ENCODE measurements at regions not wholly inside any gene's neighbourhood (a gene's known extent, or its start where the extent isn't known, plus 50 kb on each side); places are given as distances from the start of the nearest gene placed in this dataset.

- Histone ChIP-seq H4K20me1 (ENCODE audit: insufficient read depth, low read length) (no peaks in the 10 kb centered on the region), H3K4me1 (ENCODE audit: insufficient read depth, low read length) (no peaks in the 10 kb centered on the region), H3K79me2 (ENCODE audit: insufficient read depth, low read length) (no peaks in the 10 kb centered on the region), H3K27me3 (ENCODE audit: insufficient read depth, low read length, poor library complexity) (peaks cover 6% of the 10 kb centered on the region), H3K36me3 (ENCODE audit: insufficient read depth, low read length) (no peaks in the 10 kb centered on the region), H3K9me3 (ENCODE audit: insufficient read depth, low read length, severe bottlenecking) (no peaks in the 10 kb centered on the region), H3K4me3 (ENCODE audit: low read depth in 1 of 2, low read length in 2 of 2) (no peak overlapping the region), H3K27ac (ENCODE audit: low read length) (no peak overlapping the region), H3K4me2 (ENCODE audit: insufficient read depth, low read length) (no peak overlapping the region), H3K9ac (ENCODE audit: low read depth, low read length) (no peak overlapping the region), H2AFZ (ENCODE audit: low read depth, low read length) (no peak overlapping the region)
- no peak for DNase-seq
- no peak for ATAC-seq (ENCODE audit: insufficient read depth, low read depth)
- TF ChIP-seq CTCF (IDR thresholded peaks at IDR 0.05; ENCODE audit: borderline replicate concordance, extremely low read depth, low read length, poor library complexity, severe bottlenecking) (no peak), EZH2 (IDR thresholded peaks at IDR 0.05; ENCODE audit: borderline replicate concordance, low read depth, low read length, severe bottlenecking) (no peak)
Observed at GRCh38 chr2:6337472-6337820, 528.3 kb downstream of the CMPK2 start.

- no peak for TF ChIP-seq CTCF (IDR thresholded peaks at IDR 0.05; ENCODE audit: borderline replicate concordance, extremely low read depth, low read length, poor library complexity, severe bottlenecking)
- TF ChIP-seq EZH2 (IDR thresholded peaks at IDR 0.05; ENCODE audit: borderline replicate concordance, low read depth, low read length, severe bottlenecking), result no peak
- no peaks in the 10 kb centered on the region for H3K36me3 ChIP-seq (ENCODE audit: insufficient read depth, low read length)
- no peak overlapping the region for H2AFZ ChIP-seq (ENCODE audit: low read depth, low read length)
- no peaks in the 10 kb centered on the region for H4K20me1 ChIP-seq (ENCODE audit: insufficient read depth, low read length)
- H3K27ac ChIP-seq (ENCODE audit: low read length), result no peak overlapping the region
- no peak for ATAC-seq (ENCODE audit: insufficient read depth, low read depth)
- no peaks in the 10 kb centered on the region for H3K4me1 ChIP-seq (ENCODE audit: insufficient read depth, low read length)
- H3K9me3 ChIP-seq (ENCODE audit: insufficient read depth, low read length, severe bottlenecking), result no peaks in the 10 kb centered on the region
- H3K4me3 ChIP-seq (ENCODE audit: low read depth in 1 of 2, low read length in 2 of 2), result no peak overlapping the region
- no peaks in the 10 kb centered on the region for H3K79me2 ChIP-seq (ENCODE audit: insufficient read depth, low read length)
- H3K4me2 ChIP-seq (ENCODE audit: insufficient read depth, low read length), result no peak overlapping the region
- DNase-seq, result no peak
- H3K9ac ChIP-seq (ENCODE audit: low read depth, low read length), result no peak overlapping the region
- peaks cover 5% of the 10 kb centered on the region for H3K27me3 ChIP-seq (ENCODE audit: insufficient read depth, low read length, poor library complexity)
Observed at GRCh38 chr2:6341588-6342129, 524.0 kb downstream of the CMPK2 start.

GRCh38 chr2:6342273-6342920, 523.3 kb downstream of the CMPK2 start:
- Histone ChIP-seq H3K9ac (ENCODE audit: low read depth, low read length) (no peak overlapping the region), H3K27me3 (ENCODE audit: insufficient read depth, low read length, poor library complexity) (peaks cover 4% of the 10 kb centered on the region), H2AFZ (ENCODE audit: low read depth, low read length) (no peak overlapping the region), H3K4me1 (ENCODE audit: insufficient read depth, low read length) (no peaks in the 10 kb centered on the region), H3K27ac (ENCODE audit: low read length) (no peak overlapping the region), H4K20me1 (ENCODE audit: insufficient read depth, low read length) (no peaks in the 10 kb centered on the region), H3K4me2 (ENCODE audit: insufficient read depth, low read length) (no peak overlapping the region), H3K36me3 (ENCODE audit: insufficient read depth, low read length) (no peaks in the 10 kb centered on the region), H3K9me3 (ENCODE audit: insufficient read depth, low read length, severe bottlenecking) (no peaks in the 10 kb centered on the region), H3K79me2 (ENCODE audit: insufficient read depth, low read length) (no peaks in the 10 kb centered on the region), H3K4me3 (ENCODE audit: low read depth in 1 of 2, low read length in 2 of 2) (no peak overlapping the region)
- TF ChIP-seq EZH2 (IDR thresholded peaks at IDR 0.05; ENCODE audit: borderline replicate concordance, low read depth, low read length, severe bottlenecking), result no peak
- TF ChIP-seq CTCF (IDR thresholded peaks at IDR 0.05; ENCODE audit: borderline replicate concordance, extremely low read depth, low read length, poor library complexity, severe bottlenecking), result no peak
- ATAC-seq (ENCODE audit: insufficient read depth, low read depth) (no peak), DNase-seq (no peak)
